GM12864 (cell line): ENCODE measurements at regions not wholly inside any gene's neighbourhood (a gene's known extent, or its start where the extent isn't known, plus 50 kb on each side); places are given as distances from the start of the nearest gene placed in this dataset.

Experiments used
- DNase-seq: peaks from one replicate; pipeline ENCODE4 v3.0.0-alpha.2; 2011; ENCODE audit warnings: low read depth
- H3K4me3 ChIP-seq: 2 replicates; pipeline ENCODE4 v1.5.1; 2011; ENCODE audit warnings: mild to moderate bottlenecking, low read depth, low read length, control low read depth
- TF ChIP-seq, protein P1 (sequence below): IDR thresholded peaks from 2 replicates; pipeline ENCODE4 v1.5.1; 2011; ENCODE audit warnings: low read depth, mild to moderate bottlenecking, moderate library complexity, low read length, control low read depth, inconsistent platforms; ENCODE audit errors: missing control alignments

DNA sequence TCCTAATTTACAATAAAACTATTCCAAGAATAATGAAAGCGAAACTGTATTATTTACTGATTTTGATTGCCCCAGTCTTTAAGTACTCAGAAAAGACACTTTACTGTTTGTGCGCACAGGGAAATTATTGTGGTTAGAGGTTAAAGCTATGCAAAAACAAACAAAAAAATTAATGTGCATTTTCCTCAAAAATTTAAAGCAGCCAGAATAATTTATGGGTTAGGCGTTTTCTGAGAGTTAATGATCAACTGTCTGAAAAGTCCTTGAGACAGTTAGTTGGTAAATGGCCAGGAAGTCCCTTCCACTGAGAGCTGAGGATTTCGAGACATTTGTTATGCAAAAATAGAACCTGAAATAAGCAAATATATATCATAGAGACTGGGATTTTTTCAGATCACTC, 143.3 kb downstream of the IRS1 start:
- no peak for DNase-seq
- no peak overlapping the region for H3K4me3 ChIP-seq
- TF ChIP-seq, protein P1, sequence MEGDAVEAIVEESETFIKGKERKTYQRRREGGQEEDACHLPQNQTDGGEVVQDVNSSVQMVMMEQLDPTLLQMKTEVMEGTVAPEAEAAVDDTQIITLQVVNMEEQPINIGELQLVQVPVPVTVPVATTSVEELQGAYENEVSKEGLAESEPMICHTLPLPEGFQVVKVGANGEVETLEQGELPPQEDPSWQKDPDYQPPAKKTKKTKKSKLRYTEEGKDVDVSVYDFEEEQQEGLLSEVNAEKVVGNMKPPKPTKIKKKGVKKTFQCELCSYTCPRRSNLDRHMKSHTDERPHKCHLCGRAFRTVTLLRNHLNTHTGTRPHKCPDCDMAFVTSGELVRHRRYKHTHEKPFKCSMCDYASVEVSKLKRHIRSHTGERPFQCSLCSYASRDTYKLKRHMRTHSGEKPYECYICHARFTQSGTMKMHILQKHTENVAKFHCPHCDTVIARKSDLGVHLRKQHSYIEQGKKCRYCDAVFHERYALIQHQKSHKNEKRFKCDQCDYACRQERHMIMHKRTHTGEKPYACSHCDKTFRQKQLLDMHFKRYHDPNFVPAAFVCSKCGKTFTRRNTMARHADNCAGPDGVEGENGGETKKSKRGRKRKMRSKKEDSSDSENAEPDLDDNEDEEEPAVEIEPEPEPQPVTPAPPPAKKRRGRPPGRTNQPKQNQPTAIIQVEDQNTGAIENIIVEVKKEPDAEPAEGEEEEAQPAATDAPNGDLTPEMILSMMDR = no peak

DNA sequence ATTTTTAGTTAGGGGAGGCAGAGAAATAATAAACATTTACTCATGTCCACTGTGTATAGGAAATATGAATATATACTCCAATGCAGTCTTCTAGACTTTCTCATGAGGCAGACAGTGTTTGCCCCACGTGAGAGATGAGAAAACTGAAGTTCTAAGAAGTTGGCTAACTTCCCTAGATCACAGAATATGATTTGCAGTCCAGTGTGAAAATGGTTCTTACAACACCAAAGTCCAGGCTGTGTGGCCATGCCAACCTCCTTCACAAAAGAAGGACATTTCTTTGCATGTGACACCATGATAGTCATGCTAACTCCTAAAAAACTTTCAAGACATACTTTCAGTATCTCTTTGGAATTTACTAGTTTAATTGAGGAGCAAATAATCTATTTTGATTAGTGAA, 143.7 kb downstream of the IRS1 start:
- DNase-seq = no peak
- TF ChIP-seq, protein P1 = no peak

DNA sequence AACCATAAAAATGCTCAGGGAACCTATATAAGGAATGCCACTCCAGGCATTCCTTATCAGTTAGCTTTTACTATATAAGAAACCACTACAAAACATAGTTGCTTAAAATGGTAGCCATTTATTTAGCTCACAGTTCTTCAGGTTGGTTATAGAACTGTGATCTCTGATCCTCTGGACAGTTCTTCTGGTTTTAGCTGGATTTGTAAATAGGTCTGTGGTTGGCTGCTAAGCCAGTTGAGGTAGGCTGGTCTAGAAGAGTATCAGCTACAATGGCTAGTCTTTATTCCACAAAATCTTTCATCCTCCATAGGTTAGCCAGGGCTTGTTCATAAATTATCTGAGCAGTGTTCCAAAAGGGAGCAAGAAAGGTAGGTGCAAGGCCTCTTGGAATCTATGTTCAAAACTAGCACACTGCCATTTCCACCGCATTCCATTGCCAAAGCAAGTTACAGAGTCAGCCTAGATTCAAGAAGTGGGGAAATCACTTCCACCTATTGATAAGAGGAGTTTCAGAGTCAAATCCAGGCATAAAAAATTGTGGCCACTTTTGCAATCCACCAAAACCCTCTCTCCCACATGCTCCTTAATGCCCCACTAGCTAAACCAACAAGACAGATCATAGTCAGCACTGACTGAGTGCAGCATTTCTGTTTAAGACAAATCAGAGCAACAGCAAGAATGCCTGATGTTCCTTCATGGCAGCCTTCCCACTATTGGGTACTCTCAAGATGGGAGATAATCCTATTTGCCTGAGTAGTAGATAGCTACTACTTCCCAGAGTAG, 146.4 kb downstream of the IRS1 start:
- H3K4me3 ChIP-seq = no peak overlapping the region
- DNase-seq = no peak
- TF ChIP-seq, protein P1 = no peak

More for the DNA sequence above, 143.7 kb downstream of the IRS1 start:
- no peak overlapping the region for H3K4me3 ChIP-seq

DNA sequence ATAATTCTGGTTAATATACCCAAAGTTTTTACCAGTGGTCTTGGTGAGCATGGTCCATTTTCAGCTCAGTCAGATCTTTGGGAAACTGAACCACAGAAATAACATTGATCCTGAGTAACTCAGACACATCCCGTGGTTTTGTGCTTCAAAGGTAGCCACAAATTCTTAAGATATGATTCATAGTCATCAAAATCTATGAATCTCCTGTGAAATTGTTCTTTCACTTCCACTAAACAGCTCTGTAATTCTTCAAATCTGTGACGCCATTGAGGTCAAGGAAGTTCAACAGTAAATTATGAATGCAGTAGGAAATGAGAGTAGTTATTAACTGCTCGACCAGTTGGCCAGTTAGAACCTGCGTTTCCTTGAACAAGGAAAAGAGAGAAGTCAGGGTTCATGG, 147.3 kb downstream of the IRS1 start:
- TF ChIP-seq, protein P1 = no peak
- no peak overlapping the region for H3K4me3 ChIP-seq
- no peak for DNase-seq

DNA sequence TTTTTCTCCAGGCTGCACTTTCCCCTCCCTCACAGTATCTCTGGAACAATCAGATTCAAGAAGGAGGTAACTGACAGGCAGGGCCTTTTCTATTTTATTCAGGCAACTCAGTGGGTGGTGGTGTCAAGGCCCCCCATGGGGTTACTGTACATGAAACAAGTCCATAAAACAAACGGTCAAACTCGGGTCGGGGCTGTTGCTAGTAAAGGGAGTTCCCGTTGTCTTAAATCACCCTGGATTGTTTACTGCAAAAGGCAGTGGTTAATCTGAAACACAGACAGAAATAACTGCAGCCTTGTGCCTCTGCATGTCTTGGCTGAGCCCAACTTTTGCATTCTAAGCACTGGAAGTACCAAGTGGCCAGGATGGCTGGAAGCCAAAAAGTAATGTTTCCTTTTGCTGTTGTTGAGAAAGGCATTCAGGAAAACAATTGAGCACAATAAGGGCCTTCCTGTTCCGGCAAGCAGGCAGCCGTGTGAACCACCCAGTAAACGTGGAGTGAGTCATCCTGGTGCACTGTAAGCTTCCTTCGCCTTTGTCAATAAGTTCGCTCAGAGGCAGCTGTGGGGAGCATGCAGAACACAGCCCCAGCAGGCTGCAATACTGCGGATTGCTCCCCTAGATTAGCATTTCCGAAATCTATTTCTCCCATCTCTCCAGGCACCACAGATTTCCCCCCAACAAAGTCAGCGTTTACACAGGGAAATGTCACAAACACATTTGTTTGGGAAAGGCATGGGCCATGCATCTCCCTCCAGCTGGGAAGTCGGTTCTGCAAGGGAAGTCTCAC, 149.6 kb downstream of the IRS1 start:
- no peak for DNase-seq
- TF ChIP-seq, protein P1 = no peak
- H3K4me3 ChIP-seq = no peak overlapping the region

DNA sequence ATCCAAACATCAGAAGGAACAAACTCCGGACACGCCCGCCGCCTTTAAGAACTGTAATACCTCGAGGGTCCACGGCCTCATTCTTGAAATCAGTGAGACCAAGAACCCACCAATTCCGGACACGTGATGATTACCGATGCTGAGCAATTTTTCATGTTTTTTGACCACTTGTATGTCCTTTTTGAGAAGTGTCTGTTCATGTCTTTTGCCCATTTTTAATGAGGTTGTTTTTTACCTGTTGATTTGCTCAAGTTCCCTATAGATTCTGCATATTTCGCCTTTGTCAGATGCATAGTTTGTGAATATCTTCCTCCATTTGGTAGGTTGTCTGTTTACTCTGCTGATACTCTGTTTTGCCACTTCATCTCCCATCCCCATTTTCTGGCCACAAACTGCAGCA, 150.4 kb downstream of the IRS1 start:
- TF ChIP-seq, protein P1 = no peak
- no peak for DNase-seq
- no peak overlapping the region for H3K4me3 ChIP-seq
